T1000 (cell line): ENCODE measurements at regions not wholly inside any gene's neighbourhood (a gene's known extent, or its start where the extent isn't known, plus 50 kb on each side); places are given as distances from the start of the nearest gene placed in this dataset.

Experiments
- DNase-seq: peaks from one replicate; lab custom pipeline; 2025; ENCODE audit warnings: mixed read lengths; lab: John Stamatoyannopoulos, UW

DNA sequence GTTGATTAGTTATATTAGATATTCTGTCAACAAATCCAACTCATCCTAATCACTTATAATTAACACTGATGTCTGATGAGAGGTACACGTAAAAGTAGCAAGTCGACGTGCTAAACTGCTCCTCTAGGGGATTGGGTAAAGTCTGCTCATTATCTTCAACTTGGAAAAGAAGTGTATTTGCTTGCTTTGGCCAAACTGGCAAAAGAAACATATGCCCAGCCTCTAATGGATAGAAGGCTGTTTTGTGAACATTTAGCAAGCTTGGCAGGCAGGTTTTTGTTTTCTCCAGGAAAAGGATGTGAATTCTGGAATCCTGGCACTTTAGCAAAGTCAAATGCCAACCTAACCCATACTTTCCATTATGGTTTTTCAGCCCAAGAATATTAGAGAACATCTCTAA, 264.8 kb downstream of the TBL1XR1 start:
- DNase-seq = no peak

DNA sequence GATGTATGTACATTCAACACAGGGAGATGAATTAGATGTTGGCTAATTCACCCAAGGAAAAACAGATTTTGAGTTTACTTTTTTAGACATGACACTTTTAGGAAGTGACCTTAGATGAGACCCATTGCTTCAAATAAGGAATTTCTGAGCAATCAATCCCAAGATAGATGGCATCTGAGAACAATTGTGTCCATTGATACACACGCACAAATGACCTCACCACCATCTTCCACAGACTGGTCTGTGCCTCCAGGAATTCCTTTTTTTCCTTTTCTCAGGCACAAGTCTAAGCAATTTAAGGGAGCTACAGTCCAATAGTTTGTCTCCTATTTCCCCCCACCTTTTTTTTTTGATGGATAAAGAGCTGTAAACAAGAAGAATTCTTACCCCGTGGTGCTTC, 265.3 kb downstream of the TBL1XR1 start:
- no peak for DNase-seq

GRCh38 chr3:176930942-176931341, 266.3 kb downstream of the TBL1XR1 start:
- DNase-seq = no peak

GRCh38 chr3:176928582-176928931, 268.7 kb downstream of the TBL1XR1 start:
- no peak for DNase-seq

DNA sequence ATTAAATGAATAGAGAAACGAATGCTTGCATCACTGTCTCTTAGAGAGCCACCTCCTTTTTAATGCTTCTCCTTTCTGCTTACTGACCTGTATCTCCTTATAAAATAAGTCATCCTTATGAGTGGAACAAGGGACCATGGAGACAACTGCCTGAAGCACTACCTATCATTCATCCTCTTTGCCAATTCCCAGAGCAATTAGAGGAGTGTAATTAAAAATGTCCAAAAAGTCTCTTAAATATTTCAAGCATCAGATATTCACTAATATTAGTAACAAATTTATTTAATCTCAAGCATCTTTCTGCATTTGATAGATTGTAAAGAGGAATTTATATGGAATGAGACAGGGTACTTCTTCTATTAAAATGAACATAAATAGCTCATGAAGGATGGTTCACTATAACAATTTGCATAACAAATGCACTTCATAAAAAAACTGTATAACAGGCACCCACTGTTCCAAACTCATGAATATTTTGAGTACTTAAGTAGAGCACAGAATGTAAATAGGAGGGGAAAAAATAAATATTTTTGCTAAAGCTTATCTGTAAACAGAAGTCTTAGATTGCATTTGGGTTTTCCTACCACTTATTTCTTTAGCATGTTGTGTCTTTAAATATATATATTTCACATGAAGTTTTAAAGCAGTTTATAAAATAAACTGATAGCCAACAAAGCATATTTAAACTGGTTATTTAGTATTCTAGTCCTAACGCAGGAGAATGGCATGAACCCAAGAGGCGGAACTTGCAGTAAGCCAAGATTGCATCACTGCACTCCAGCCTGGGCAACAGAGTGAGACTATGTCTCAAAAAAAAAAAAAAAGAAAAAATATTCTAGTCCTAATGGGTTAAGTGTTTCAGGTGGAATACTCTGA, 269.3 kb downstream of the TBL1XR1 start:
- DNase-seq = no peak

GRCh38 chr3:176927280-176927679, 270.0 kb downstream of the TBL1XR1 start:
- DNase-seq = no peak

DNA sequence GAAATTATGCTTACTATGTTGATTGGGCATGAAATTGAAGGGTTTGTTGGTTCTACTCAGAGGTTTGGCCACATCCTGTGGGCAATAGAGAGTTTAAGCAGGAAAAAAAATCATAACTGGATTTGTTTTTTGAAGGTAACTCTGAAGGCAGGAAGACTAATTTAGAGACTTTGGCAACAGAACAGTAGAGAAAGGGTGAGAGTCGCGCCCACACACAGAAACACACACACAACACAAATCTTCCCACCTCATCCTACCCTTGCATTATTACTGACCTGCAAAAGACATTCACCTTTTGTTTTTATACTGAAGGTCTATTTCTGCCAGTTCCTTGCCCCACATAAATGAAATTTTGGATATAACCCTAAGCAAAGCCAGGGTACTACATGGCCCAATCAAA, 270.6 kb downstream of the TBL1XR1 start:
- no peak for DNase-seq

GRCh38 chr3:176926034-176926433, 271.2 kb downstream of the TBL1XR1 start:
- DNase-seq = no peak

GRCh38 chr3:176920766-176921160, 276.5 kb downstream of the TBL1XR1 start:
- DNase-seq = no peak

- no peak for DNase-seq
These were observed 277.2 kb downstream of the TBL1XR1 start for GRCh38 chr3:176919836-176920765.

DNA sequence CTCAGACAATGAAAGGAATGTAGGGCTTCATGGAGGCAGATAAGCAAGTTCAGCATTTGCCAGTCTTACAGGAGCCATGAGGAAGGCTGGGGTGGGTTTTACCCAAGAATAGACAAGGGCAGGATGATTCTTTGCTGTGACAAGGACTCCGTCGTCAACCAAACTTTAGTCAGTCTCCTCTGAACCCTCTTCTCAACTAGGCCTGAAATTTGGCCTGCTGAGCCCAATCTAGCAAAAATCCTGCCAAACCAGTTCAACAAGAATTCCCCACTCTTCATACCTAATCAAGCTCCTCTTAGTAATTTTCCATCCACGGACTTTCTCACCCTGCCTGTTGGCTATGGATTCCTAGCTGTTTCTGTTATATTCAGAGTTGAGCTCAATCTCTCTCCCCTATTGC, 280.5 kb downstream of the TBL1XR1 start:
- no peak for DNase-seq

GRCh38 chr3:176914764-176915163, 282.5 kb downstream of the TBL1XR1 start:
- DNase-seq = no peak

DNA sequence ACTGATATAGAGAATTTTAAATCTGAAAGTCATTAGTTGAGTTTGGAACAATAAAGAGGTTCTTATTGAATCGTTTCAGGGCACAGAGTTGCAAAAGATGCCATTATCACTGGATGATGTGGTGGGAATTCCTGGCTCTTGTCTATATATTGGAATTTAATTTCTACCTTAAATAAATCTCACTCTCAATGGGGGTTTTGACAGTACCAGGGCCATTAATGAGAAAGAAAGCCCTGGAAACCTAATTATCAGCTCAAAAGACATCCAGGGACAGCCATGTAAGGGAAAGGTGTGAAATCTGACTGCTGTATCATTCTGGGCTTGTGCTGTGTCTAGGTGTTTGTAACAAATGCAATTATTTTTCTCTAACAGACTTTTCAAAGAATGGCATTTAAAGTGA, 285.7 kb downstream of the TBL1XR1 start:
- DNase-seq = no peak

DNA sequence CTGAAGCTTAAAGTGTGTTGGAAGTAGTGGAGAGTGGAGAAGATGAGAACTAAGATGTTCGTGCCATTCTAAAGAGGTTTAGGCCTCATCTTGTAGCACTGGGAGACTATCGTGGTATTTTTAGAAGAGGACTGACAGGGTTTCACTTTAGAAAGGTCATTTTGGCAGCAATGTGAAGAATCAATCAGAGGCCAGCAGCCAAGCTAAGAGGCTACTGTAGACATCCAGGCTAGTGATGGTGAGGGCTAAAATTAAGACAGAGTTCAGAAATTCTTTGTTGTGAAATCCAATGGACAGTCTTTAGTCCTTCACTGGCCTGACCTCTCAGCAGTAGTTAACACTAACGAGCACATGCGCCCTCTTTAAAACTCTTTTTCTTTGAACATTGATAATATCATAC, 288.2 kb downstream of the TBL1XR1 start:
- no peak for DNase-seq

DNA sequence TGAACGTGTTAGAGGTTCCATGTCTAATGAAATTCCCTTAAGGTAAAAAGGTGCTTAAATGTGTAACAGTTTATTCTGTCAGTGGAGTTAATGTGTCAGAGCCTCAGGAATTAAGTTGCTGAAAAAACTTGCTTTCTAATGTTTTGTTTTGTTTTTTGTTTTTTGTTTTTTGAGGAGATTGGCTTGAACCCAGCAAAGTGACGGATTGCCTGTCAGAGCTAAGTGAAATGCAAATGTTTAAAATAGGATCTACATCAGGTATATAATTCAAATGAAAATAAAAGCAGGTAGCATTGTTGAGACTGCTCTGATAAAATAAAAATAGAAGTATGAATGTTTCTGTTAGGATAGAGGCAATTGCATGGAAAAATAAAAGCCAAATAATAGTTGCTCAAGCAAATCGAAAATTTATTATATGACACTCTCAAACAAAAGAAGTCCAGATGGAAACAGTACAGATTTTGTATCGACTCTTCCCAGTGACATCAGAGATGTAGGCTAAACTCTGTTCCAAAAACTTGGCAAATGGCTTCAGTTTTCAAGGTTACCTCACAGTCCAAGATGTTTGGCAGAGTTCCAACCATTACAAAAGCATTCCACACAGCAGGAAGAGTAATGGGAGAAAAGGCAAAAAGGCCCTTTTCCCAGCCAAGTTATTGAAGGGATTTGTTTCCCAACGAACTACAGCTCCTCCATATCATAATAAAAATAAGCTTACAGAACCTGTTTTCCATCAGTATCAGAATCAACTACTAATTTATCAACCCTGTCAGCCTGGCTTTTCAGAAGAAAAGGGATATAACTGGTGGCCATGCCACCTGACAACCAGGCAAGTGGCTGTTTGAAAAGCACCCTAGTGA, 291.0 kb downstream of the TBL1XR1 start:
- DNase-seq = no peak

GRCh38 chr3:176905331-176905730, 292.0 kb downstream of the TBL1XR1 start:
- DNase-seq = no peak

GRCh38 chr3:176904506-176904905, 292.8 kb downstream of the TBL1XR1 start:
- DNase-seq = no peak

- DNase-seq = no peak
These were observed 300.6 kb downstream of the TBL1XR1 start for GRCh38 chr3:176896640-176897039.

- no peak for DNase-seq
These were observed 301.1 kb downstream of the TBL1XR1 start for GRCh38 chr3:176896165-176896564.

GRCh38 chr3:176879710-176880109, 317.6 kb downstream of the TBL1XR1 start:
- no peak for DNase-seq

GRCh38 chr3:176873261-176873660, 324.0 kb downstream of the TBL1XR1 start:
- DNase-seq = no peak

DNA sequence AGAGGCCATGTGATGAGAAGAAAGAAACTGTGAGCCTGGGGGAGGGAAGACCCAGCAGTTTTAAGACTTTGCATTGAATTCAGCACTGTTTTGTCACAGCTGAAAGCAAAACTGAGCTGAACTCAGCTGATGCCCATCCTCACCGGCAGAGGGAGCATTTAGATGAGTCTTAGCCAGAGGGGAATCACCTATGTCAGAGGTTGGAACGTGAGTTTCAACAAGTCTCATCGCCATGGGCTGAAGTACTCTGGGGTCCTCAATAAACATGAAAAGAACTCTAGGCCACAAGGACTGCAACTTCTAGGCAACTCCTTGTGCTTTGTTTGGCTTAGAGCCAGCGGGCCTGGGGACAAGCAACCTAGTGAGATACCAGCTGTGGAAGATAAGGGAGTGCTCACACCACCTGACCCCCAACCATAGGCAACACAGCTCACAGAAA, 324.5 kb downstream of the TBL1XR1 start:
- DNase-seq = no peak
